ENCODE measurements at regions not wholly inside any gene's neighbourhood (a gene's known extent, or its start where the extent isn't known, plus 50 kb on each side); places are given as distances from the start of the nearest gene placed in this dataset.

DNA sequence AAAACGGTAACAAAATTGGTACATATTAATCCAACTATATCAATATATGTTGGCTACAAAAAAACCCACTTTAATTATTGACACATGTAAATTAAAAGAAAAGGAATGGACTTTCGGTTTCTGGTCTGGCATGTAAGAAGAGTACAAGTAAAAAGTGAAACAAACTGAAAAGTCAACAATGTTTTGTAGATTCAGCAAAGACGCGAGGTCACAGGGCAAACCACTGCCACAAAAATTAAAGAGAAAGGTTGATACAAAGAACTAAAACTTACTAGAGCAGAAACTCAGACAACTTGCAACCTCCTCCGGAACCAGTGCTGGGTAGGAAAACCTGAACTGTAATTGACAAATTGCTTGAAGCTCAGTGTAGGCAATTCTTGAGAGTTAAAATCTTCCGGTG lies 110.6 kb upstream of the ARPP21 start:
- TF ChIP-seq, protein P1, sequence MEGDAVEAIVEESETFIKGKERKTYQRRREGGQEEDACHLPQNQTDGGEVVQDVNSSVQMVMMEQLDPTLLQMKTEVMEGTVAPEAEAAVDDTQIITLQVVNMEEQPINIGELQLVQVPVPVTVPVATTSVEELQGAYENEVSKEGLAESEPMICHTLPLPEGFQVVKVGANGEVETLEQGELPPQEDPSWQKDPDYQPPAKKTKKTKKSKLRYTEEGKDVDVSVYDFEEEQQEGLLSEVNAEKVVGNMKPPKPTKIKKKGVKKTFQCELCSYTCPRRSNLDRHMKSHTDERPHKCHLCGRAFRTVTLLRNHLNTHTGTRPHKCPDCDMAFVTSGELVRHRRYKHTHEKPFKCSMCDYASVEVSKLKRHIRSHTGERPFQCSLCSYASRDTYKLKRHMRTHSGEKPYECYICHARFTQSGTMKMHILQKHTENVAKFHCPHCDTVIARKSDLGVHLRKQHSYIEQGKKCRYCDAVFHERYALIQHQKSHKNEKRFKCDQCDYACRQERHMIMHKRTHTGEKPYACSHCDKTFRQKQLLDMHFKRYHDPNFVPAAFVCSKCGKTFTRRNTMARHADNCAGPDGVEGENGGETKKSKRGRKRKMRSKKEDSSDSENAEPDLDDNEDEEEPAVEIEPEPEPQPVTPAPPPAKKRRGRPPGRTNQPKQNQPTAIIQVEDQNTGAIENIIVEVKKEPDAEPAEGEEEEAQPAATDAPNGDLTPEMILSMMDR (conservative IDR thresholded peaks at IDR 0.05): no peak
- no peak for TF ChIP-seq EZH2 (IDR thresholded peaks at IDR 0.05; ENCODE audit: low read depth)
